HCT116 (cell line): ENCODE measurements at regions not wholly inside any gene's neighbourhood (a gene's known extent, or its start where the extent isn't known, plus 50 kb on each side); places are given as distances from the start of the nearest gene placed in this dataset.

Experiments
- ATAC-seq: fragments of 200-7000 bp; cut with Tn5 transposase; 2 replicates; pipeline ENCODE4 v1.9.1; 2020; ENCODE audit warnings: mild to moderate bottlenecking, moderate library complexity
- BruUV-seq: library from RNA; stranded (reverse); fragments of 400-500 nt; replicated peaks from 2 replicates; lab custom pipeline; 2021; lab: Mats Ljungman, UMichigan
- CTCF ChIA-PET: fragments of 300-600 bp; sonication (Branson Sonifier 250); formaldehyde crosslinking; loops from one replicate; lab custom pipeline; 2021; ENCODE audit warnings: antibody characterized with exemption; lab: Charles Lee
- POLR2A ChIA-PET: fragments of 300-600, 350-600 bp; sonication (Branson Sonifier 250); formaldehyde crosslinking; loops from one replicate; lab custom pipeline; 2021; ENCODE audit warnings: antibody characterized with exemption; lab: Charles Lee
- RAD21 ChIA-PET, 2 experiments: fragments of 300-600 bp; sonication (Branson Sonifier 250); formaldehyde crosslinking; loops; one replicate each; lab custom pipeline; 2023; ENCODE audit warnings: low total read pairs in 2 of 2; ENCODE audit not compliant: uncharacterized antibody in 2 of 2, unreplicated experiment in 2 of 2, low non-redundant PET in 1 of 2; lab: Charles Lee
- DNase-seq: peaks from one replicate; pipeline ENCODE4 v3.0.0-alpha.2; 2010; ENCODE audit warnings: low read depth, low spot score
- H2AFZ ChIP-seq: fragments of 200-600 bp; shearing (Covaris generic), sonication (generic); 2 replicates; pipeline ENCODE4 v1.6.1; 2017; ENCODE audit warnings: low read depth, mixed run types, mixed read lengths, antibody characterized with exemption, low read length; ENCODE audit not compliant: poor library complexity, severe bottlenecking
- H3K27ac ChIP-seq: 2 replicates; pipeline ENCODE4 v1.5.1; 2012; ENCODE audit warnings: low read depth, low read length
- H3K27me3 ChIP-seq: fragments of 200-600 bp; sonication (generic); 2 replicates; pipeline ENCODE4 v1.6.1; 2016; ENCODE audit warnings: mixed run types, low read length, mixed read lengths; ENCODE audit not compliant: insufficient read depth
- H3K36me3 ChIP-seq, 2 experiments: fragments of 200-500 bp in 1 of 2; fragments of 200-600 bp in 1 of 2; sonication (Bioruptor generic) in 1 of 2; sonication (generic) in 1 of 2; 2 replicates each; pipeline versions ENCODE4 v1.5.1 to v1.6.1; 2014 to 2016; ENCODE audit warnings: low read length in 2 of 2, inconsistent platforms in 1 of 2, mixed read lengths in 1 of 2, mixed run types in 1 of 2; ENCODE audit not compliant: insufficient read depth in 2 of 2, control insufficient read depth in 1 of 2
- H3K4me1 ChIP-seq, 2 experiments: fragments of 200-600 bp in 1 of 2; sonication (generic) in 1 of 2; 2 replicates each; pipeline versions ENCODE4 v1.5.1 to v1.6.1; 2012 to 2017; ENCODE audit warnings: low read length in 2 of 2, inconsistent platforms in 1 of 2, mild to moderate bottlenecking in 1 of 2, mixed read lengths in 1 of 2, mixed run types in 1 of 2, moderate library complexity in 1 of 2; ENCODE audit not compliant: insufficient read depth in 2 of 2, control insufficient read depth in 1 of 2
- H3K4me2 ChIP-seq: fragments of 200-600 bp; sonication (generic); 2 replicates; pipeline ENCODE4 v1.6.1; 2017; ENCODE audit warnings: mixed run types, low read length, mixed read lengths
- H3K4me3 ChIP-seq, 2 experiments: fragments of 200-600 bp in 1 of 2; sonication (generic) in 1 of 2; replicated peaks in 1 of 2; 2 replicates each; pipeline ENCODE4 v1.5.1; 2011 to 2016; ENCODE audit warnings: low read length in 2 of 2, control low read depth in 1 of 2, low read depth in 1 of 2, mild to moderate bottlenecking in 1 of 2, mixed read lengths in 1 of 2, mixed run types in 1 of 2
- H3K79me2 ChIP-seq: fragments of 200-600 bp; sonication (generic); 2 replicates; pipeline ENCODE4 v1.6.1; 2017; ENCODE audit warnings: mild to moderate bottlenecking, mixed run types, low read length, moderate library complexity, mixed read lengths; ENCODE audit not compliant: insufficient read depth
- H3K9ac ChIP-seq: fragments of 200-600 bp; sonication (generic); 2 replicates; pipeline ENCODE4 v1.6.1; 2016; ENCODE audit warnings: low read length, mixed read lengths
- H3K9me2 ChIP-seq: fragments of 200-600 bp; sonication (generic), shearing (Covaris generic); 2 replicates; pipeline ENCODE4 v1.6.1; 2017; ENCODE audit warnings: mixed run types, mild to moderate bottlenecking, moderate library complexity; ENCODE audit not compliant: insufficient read depth
- H3K9me3 ChIP-seq, 2 experiments: fragments of 200-500 bp in 1 of 2; fragments of 200-600 bp in 1 of 2; sonication (Bioruptor generic) in 1 of 2; sonication (generic) in 1 of 2; 2 replicates each; pipeline ENCODE4 v1.6.1; 2014 to 2017; ENCODE audit warnings: low read length in 2 of 2, mixed read lengths in 2 of 2, inconsistent platforms in 1 of 2, low read depth in 1 of 2, mild to moderate bottlenecking in 1 of 2, mixed run types in 1 of 2, moderate library complexity in 1 of 2; ENCODE audit not compliant: control insufficient read depth in 1 of 2, insufficient read depth in 1 of 2
- H4K20me1 ChIP-seq: fragments of 200-600 bp; sonication (generic), shearing (Covaris generic); 2 replicates; pipeline ENCODE4 v1.6.1; 2017; ENCODE audit warnings: mixed run types, mild to moderate bottlenecking, moderate library complexity; ENCODE audit not compliant: insufficient read depth
- ATF3 ChIP-seq: IDR thresholded peaks from 2 replicates; pipeline ENCODE4 v1.6.1; 2012
- CBX3 ChIP-seq: IDR thresholded peaks from 2 replicates; pipeline ENCODE4 v1.6.1; 2012; ENCODE audit warnings: low read depth
- CEBPB ChIP-seq: IDR thresholded peaks from 2 replicates; pipeline ENCODE4 v1.6.1; 2012; ENCODE audit warnings: low read depth
- CTCF ChIP-seq, 3 experiments: fragments of 200-600 bp in 1 of 3; sonication (generic) in 1 of 3; IDR thresholded peaks in 2 of 3; conservative IDR thresholded peaks in 1 of 3; 2 replicates each; pipeline ENCODE4 v1.5.1; 2012 to 2017; ENCODE audit warnings: low read depth in 2 of 3, low read length in 2 of 3, antibody characterized with exemption in 1 of 3, borderline replicate concordance in 1 of 3, control low read depth in 1 of 3, mild to moderate bottlenecking in 1 of 3, mixed read lengths in 1 of 3, mixed run types in 1 of 3, moderate library complexity in 1 of 3; ENCODE audit not compliant: insufficient read depth in 1 of 3
- EGR1 ChIP-seq: IDR thresholded peaks from 2 replicates; pipeline ENCODE4 v1.6.1; 2012; ENCODE audit warnings: low read depth
- ELF1 ChIP-seq: IDR thresholded peaks from 2 replicates; pipeline ENCODE4 v1.6.1; 2012; ENCODE audit warnings: low read depth, borderline replicate concordance
- EZH2 ChIP-seq: fragments of 200-600 bp; sonication (generic); IDR thresholded peaks from 2 replicates; pipeline ENCODE4 v1.6.1; 2017; ENCODE audit warnings: antibody characterized with exemption, mixed run types
- FOSL1 ChIP-seq: IDR thresholded peaks from 2 replicates; pipeline ENCODE4 v1.6.1; 2012; ENCODE audit warnings: low read depth
- JUND ChIP-seq: IDR thresholded peaks from 2 replicates; pipeline ENCODE4 v1.6.1; 2012
- POLR2A ChIP-seq: IDR thresholded peaks from 2 replicates; pipeline ENCODE4 v1.7.0; 2011; ENCODE audit warnings: borderline replicate concordance; ENCODE audit not compliant: insufficient read depth, insufficient read length; ENCODE audit errors: extremely low read depth
- POLR2AphosphoS5 ChIP-seq: IDR thresholded peaks from 2 replicates; pipeline ENCODE4 v1.6.1; 2011; ENCODE audit warnings: mild to moderate bottlenecking, low read depth, low read length, moderate library complexity
- RAD21 ChIP-seq: IDR thresholded peaks from 2 replicates; pipeline ENCODE4 v1.6.1; 2012; ENCODE audit warnings: low read depth, mild to moderate bottlenecking
- REST ChIP-seq: IDR thresholded peaks from 2 replicates; pipeline ENCODE4 v1.6.1; 2012; ENCODE audit warnings: low read depth
- SIN3A ChIP-seq: IDR thresholded peaks from 2 replicates; pipeline ENCODE4 v1.6.1; 2012; ENCODE audit warnings: low read depth
- TCF7L2 ChIP-seq: IDR thresholded peaks from 2 replicates; pipeline ENCODE4 v1.7.0; 2011; ENCODE audit warnings: borderline replicate concordance, inconsistent platforms; ENCODE audit not compliant: insufficient read depth, insufficient read length; ENCODE audit errors: extremely low read depth
- YY1 ChIP-seq: IDR thresholded peaks from 2 replicates; pipeline ENCODE4 v1.6.1; 2011; ENCODE audit warnings: low read length, low read depth, moderate library complexity, mild to moderate bottlenecking; ENCODE audit not compliant: insufficient replicate concordance; ENCODE audit errors: extremely low read depth
- ZBTB33 ChIP-seq: IDR thresholded peaks from 2 replicates; pipeline ENCODE4 v1.6.1; 2011; ENCODE audit warnings: mild to moderate bottlenecking, low read length, moderate library complexity; ENCODE audit not compliant: insufficient replicate concordance; ENCODE audit errors: extremely low read depth
- ZFX ChIP-seq: fragments of 450-650 bp; IDR thresholded peaks from 2 replicates; pipeline ENCODE4 v1.6.1; 2017
- ZNF274 ChIP-seq: fragments of 200-500 bp; sonication (Bioruptor generic); IDR thresholded peaks from 2 replicates; pipeline ENCODE4 v1.6.1; 2014; ENCODE audit warnings: mild to moderate bottlenecking, low read depth, low read length, inconsistent platforms
- intact Hi-C: fragments of 100-400 bp; cut with micrococcal nuclease; formaldehyde crosslinking; loops from 2 replicates; pipeline ENCODE4 v1.10.0; 2022

DNA sequence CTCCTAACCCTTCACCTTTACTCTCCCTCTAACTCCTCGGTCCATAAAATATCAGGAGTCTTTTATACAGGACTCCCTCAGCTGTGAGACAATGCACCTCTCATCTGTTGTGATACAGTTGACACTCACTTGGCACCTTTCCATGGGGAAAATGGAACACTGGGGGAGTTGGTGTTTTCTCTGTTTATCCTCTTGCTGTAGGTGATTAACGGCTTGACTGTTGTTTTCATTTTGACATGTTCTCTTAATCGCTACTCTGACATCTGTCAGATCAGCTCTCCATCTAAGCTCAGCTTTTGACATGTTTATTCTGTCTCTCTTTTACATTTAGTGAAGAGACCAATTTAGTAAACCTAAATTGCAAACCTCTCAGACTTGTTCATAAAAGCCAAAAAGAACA lies 604.8 kb downstream of the TRAM1L1 start (continued):
- TF ChIP-seq YY1 (no peak), ATF3 (no peak)

DNA sequence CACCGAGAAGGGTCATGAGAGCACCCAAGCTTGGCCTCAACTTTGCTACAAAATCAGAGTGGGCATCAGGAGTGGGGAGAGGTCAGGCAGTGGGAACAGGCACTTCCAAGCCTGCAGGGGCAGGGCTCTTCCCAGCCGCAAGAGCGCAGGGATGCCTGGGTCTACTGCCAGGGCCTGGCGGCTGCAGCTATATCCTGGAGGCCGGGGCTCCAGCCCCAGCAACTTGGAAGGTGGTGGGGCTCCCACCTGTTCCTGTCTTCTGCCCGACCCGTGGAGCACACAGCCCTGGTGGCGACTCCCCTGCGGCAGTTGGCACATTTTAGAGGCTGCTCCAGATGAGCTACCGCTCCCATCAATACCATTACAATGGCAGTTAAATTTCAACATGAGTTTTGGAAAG lies 607.0 kb downstream of the TRAM1L1 start:
- H3K36me3 ChIP-seq = no peaks in the 10 kb centered on the region
- no peak for TF ChIP-seq CBX3
- TF ChIP-seq EGR1 = no peak
- no peak for TF ChIP-seq ZFX
- no peak for TF ChIP-seq YY1
- no peak for TF ChIP-seq JUND
- TF ChIP-seq POLR2AphosphoS5 = no peak
- TF ChIP-seq EZH2 = no peak
- no peak for TF ChIP-seq SIN3A
- TF ChIP-seq ZNF274 = no peak
- no peak for TF ChIP-seq RAD21
- no peak for TF ChIP-seq CTCF (IDR thresholded peaks at IDR 0.05 in 2 of 3, conservative IDR thresholded peaks at IDR 0.05 in 1 of 3; ENCODE audit: borderline replicate concordance in 1 of 3, insufficient read depth in 1 of 3, low read depth in 2 of 3, low read length in 2 of 3)
- TF ChIP-seq FOSL1 = no peak
- no peak for TF ChIP-seq CEBPB
- no peak for TF ChIP-seq ZBTB33
- TF ChIP-seq ATF3 = no peak
- no peak for TF ChIP-seq REST
- no peak for TF ChIP-seq POLR2A
- no peak for TF ChIP-seq ELF1
- TF ChIP-seq TCF7L2 = no peak
- TF ChIP-seq, all 23 proteins: peak for 0
- no peak overlapping the region for H3K4me2 ChIP-seq
- CTCF ChIA-PET = no interaction called here
- no peak for ATAC-seq
- H3K9me3 ChIP-seq = peaks cover 0 to 4% of the 10 kb centered on the region in 2 experiments; a peak in 1 of 4 replicates
- no peaks in the 10 kb centered on the region for H3K9me2 ChIP-seq
- no peak overlapping the region for H3K9ac ChIP-seq
- no peak overlapping the region for H3K27ac ChIP-seq
- RAD21 ChIA-PET = no interaction called here
- POLR2A ChIA-PET = no interaction called here
- H3K79me2 ChIP-seq = no peaks in the 10 kb centered on the region
- no peak for DNase-seq
- H3K4me1 ChIP-seq = no peaks in the 10 kb centered on the region
- H2AFZ ChIP-seq = no peak overlapping the region
- no peaks in the 10 kb centered on the region for H4K20me1 ChIP-seq
- H3K27me3 ChIP-seq = no peaks in the 10 kb centered on the region
- intact Hi-C loops = no loop called here
- no peak overlapping the region for H3K4me3 ChIP-seq
- no TSS peak for BruUV-seq
